Left forelimb (tissue), 1 donor: ENCODE measurements at regions not wholly inside any gene's neighbourhood (a gene's known extent, or its start where the extent isn't known, plus 50 kb on each side); places are given as distances from the start of the nearest gene placed in this dataset.
"Not testable (repeated sequence)": the region's sequence is repeated elsewhere in the genome, so short reads cannot be mapped to it uniquely, and the experiment has no call there.

Experiments
- DNase-seq: peaks from one replicate; pipeline ENCODE4 v3.0.0-alpha.2; 2018; ENCODE audit warnings: low spot score

- DNase-seq = no peak
Measured at GRCh38 chr16:17744921-17745572, 274.3 kb upstream of the XYLT1 start.

- no peak for DNase-seq
Measured at GRCh38 chr16:17743578-17743977, 272.8 kb upstream of the XYLT1 start.

DNA sequence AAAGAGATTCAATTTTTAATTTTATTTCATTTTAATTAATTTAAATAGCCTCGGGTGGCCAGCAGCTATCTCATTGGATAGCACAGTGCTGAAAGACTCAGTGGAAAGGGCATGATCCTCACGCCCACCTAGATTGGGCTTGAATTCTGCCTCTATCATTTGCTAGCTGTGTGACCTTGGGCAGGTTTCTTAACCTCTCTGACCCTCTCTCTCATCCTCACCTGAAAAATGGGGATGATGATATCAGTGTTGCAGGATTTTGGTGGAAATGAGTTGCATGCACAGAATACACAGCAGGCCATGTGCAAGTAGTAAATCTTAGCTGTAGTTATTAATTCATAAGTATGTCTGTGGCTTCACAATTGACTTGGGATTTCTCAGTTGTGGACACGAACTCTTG lies 272.4 kb upstream of the XYLT1 start:
- no peak for DNase-seq

DNA sequence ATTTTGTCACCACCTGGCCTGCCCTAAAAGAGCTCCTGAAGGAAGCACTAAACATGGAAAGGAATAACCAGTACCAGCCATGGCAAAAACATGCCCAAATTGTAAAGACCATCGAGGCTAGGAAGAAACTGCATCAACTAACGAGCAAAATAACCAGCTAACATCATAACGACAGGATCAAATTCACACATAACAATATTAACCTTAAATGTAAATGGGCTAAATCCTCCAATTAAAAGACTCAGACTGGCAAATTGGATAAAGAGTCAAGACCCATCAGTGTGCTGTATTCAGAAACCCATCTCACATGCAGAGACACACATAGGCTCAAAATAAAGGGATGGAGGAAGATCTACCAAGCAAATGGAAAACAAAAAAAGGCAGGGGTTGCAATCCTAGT lies 264.3 kb upstream of the XYLT1 start:
- DNase-seq = not testable (repeated sequence)

- DNase-seq = no peak
Measured at GRCh38 chr16:17729820-17730219, 259.1 kb upstream of the XYLT1 start.

DNA sequence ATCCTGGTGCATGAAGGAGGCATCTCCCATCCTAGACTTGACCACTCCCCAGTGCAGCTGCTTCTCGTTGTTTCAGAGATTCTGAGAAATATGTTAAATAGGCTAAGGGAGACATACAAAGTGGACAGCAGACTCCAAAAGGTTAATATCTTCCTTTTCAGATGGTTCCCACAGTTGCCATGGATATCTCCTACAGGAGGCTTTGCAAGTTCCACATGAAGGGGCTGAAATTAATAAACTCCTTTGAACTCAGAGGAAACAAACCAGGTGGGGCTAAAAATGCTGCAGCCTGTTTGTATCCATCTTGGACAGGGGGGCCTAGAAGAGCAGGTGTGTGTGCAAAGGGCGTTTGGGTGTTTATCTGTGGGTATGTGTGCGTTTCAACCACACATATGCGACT lies 257.4 kb upstream of the XYLT1 start:
- no peak for DNase-seq

DNA sequence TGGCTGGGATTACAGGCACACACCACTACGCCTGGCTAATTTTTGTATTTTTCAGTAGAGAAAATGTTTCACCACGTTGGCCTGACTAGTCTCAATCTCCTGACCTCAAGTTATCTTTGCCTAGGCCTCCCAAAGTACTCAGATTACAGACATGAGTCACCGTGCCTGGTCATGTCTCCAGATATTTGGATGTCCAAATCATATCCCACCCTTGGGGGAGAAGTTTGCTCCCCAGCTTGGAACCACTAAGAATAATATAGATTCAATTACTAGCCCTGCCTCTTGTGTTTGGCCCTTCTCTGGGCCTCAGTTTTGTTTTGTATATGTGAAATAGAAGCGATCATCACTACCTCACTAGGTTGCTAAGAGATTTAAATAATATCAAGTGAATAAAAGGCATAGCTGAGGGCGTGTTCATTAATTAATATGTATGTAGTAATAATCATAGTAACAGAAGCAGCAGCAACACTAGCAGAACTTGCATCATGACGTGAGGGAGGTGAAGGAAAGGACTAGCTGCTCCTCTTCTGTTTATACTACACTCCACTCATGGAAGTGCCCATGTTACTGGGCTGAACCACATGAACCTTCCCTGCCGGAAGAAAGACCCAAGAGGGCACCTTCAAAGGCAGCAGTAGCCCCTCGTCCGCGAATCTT lies 253.6 kb upstream of the XYLT1 start:
- DNase-seq = no peak

DNA sequence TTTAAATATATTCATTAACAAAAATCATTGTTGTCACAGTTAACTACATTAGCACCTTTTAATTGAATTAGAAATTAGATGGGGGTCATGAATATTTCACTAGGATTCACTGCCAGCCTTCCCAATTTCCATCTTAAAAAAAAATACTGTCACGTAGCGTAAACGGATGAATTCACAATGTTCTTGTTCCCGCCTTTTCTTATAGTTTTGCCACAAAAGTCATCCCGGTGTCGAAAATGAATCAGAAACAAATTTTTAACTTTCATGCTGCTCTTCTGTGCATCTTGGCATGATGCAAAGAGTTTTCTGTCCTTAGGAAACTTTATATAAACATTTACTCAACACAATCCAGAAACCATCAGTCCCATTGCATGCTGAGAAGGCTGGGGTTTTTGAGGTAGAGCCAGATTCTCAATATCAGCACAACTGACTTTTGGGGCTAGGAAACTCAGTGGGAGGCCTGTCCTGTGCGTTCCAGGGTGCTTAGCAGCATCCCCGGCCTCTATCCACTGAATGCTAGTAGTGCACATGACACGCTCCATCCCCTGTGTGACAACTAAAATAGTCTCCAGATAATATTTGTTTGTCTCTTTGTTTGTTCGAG lies 252.9 kb upstream of the XYLT1 start:
- DNase-seq = no peak

DNA sequence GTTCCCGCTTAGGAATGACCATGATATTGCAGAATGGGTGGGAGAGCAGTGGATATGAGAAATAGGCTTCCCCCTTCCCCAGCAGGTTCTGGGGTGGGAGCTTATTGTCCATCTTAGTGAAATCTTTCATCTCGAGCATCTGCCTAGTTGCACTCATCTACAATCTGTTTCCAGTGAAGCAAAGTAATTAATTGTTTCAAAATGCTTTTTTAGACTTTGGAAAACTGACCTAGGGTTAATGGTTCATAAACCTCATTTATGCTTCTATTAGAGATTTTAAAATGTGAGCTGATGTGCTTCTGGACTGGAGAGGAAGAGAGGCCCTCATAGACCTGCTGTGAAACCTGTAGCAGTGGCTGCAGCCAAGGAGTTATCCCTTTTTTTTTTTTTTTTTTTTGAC lies 247.7 kb upstream of the XYLT1 start:
- DNase-seq = no peak

DNA sequence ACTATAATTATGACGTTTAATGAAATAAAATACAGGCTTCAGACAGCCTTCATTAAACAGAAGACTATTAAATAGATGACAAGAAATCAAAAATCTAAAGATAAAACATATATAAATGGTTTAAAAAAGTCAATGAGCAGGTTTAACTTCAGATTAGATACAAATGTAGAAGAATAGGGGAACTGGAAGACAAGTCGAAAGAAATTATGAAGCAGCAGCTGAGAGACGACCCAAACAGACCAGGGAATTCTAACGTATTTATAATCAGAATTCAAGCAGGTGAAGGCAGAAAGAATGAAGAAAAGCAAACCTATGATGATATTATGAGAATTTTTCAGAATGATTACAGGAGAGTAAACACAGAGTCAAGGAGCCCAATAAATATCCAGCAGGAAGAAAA lies 235.1 kb upstream of the XYLT1 start:
- DNase-seq = no peak

DNA sequence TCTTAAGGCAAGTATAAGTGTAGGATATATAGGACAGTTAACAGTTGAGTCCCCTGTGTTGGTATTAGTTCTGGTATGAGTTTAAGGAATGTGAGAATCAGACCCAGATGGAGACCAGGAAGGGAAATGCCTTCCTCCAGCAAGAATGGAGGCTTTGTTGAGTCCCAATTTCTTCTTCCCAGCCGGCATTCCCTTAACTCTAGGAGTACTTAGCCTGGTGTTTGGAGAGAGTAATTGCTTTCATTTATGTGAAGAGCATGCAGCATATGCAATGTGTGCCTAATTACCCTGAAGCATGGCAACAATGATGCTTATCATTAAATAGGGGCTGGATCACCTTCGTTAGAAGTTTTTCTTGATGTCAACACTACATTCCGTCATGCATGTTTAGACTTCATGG lies 225.9 kb upstream of the XYLT1 start:
- no peak for DNase-seq

DNA sequence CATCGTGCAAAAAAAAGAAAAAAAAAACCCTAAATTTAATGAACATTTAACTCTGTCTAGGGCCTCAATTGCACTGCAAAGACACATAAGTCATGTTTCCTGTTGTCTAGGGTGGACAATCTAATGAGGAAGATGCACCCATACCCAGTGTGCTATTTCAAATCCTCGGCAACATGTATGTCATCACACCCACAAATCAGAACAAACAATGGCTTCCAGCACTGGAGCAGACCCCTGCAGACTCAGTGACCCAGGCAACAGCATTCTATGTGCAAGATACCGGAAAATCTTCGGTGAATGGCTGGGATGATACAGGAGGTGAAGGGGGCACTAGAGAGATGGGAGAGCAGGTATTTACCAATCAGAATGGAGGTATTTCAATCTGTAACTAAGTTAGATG lies 221.7 kb upstream of the XYLT1 start:
- no peak for DNase-seq

GRCh38 chr16:17691899-17692176 lies 221.1 kb upstream of the XYLT1 start:
- DNase-seq = no peak

DNA sequence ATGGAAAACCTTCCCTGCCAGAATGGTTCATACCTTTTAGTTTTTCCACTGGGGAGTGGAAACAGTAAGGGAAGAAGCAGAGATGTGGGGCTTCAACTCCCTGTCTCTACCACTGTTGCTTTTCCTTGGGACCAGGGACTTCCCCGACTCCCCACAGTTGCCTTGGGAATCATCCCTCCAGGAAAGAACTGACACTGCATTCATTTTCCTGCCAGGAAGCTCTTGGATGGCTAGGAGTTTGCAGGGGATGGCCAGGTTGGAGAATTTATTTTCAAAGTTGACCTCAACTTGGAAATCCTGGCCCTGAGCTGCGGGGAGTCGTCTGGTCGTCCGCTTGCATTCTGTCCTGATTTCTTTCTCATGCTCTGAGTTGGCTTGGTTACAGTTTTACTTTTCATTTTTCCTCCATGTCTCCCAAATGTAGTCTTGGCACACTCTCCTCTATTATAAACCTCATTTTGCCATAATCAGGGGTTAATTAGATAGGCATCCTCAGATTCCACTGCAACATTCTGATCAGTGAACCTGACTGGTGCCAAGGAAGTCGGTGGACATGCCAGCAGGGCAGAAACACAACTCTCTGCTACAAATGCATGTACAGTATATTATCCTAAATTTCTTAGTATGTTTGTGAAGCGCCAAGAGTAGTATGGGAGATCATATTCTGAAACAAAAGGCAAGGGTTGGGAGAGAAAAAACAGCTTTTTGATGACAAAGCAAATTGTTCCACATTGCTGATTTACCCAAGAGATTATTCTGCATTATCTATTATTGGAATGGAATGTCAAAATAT lies 220.5 kb upstream of the XYLT1 start:
- DNase-seq = no peak

DNA sequence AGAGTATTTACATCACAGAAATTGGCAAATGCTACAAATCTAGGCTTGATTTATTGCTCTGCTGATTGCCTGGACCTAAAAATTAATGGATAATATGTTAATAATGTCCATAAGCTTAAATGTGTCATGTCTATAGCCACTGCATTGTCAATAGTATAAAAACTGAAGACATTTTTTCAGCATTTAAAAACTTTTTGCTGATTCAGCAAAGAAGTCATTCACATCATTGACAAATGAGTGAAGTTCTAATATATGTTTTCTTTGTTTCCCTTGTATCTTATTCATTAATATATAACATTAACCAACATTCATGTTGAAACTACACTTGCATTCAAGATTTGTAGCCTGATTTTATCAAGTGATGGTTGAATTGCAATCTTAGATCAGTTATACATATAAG lies 214.7 kb upstream of the XYLT1 start:
- no peak for DNase-seq

GRCh38 chr16:17683281-17683680 lies 212.5 kb upstream of the XYLT1 start:
- DNase-seq = no peak

- DNase-seq = no peak
Measured at GRCh38 chr16:17676171-17676570, 205.4 kb upstream of the XYLT1 start.

DNA sequence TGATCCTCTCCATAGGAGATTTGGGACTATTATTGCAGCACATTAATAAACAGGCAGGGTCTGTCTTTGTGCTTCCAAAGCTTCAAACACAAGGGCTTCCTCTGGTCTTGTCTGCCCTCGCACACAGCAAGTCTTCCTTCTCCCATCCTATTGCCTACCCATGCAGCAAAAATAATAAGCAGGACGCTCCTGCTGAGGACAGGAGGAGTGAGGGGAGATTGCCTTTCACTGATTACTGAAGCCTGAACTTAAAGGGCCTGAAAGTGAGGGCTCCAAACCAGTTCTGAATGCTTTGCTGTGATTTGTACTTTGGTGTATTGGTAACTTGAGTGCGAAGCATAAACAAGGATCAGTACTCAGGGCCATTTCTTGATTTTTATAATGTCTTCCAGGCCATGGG lies 197.6 kb upstream of the XYLT1 start:
- DNase-seq = no peak

DNA sequence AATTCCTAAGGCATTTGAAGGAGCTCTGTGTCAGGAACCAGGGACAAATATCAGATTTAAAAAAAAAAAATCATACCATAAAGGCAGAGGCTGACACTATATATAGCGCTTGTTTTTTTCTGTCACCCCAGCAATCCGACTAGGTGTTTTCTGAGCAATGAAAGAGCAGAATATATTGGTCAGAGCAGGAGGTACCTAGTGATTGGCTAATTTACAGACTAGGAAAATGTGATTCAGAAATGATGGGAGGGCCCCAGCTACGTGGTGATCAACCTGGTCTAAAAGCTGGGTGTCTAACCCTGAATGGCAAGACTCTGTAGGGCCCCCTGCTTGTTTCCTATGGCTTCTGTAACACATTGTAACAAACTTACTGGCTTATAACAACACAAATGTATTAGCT lies 195.5 kb upstream of the XYLT1 start:
- no peak for DNase-seq

- no peak for DNase-seq
Measured at GRCh38 chr16:17658881-17659280, 188.1 kb upstream of the XYLT1 start.

GRCh38 chr16:17657045-17657444 lies 186.3 kb upstream of the XYLT1 start:
- DNase-seq = no peak

DNA sequence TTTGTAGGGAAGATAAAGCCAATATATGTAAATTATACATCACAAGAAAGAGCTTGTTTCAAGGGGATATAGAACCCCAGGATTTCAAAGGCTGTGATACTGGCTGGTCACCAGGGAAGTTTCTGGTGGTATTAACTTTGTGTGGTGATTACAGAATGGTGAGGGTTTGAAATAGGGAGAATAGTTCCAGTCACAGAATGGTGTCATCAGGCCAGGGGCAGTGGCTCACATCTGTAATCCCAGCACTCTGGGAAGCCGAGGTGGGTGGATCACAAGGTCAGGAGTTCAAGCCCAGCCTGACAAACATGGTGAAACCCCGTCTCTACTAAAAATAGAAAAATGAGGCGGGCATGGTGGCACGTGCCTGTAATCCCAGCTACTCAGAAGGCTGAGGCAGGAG lies 183.8 kb upstream of the XYLT1 start:
- DNase-seq = no peak

DNA sequence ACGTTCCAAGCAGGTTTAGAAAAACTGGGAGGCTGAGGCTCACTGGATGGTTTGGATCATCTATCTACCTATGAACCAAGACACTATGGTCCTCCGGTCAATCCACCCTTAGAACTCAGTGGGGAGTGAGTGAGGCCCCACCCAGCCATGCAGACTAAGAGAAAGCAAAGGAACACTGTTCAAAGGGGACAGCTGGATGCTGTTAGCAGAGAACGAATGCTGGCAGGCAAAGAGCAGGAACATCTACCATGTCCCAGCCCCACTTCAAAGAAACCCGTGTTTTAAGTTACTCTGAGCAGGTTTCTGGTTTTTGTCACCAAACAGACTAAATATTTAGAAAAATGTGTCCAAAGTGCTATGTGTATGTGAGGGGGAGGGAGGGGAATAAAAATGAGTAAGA lies 183.4 kb upstream of the XYLT1 start:
- no peak for DNase-seq
